Caco-2 (cell line): ENCODE measurements at regions not wholly inside any gene's neighbourhood (a gene's known extent, or its start where the extent isn't known, plus 50 kb on each side); places are given as distances from the start of the nearest gene placed in this dataset.

Source experiments
- BruUV-seq: library from RNA; stranded (reverse); fragments of 400-500 nt; replicated peaks from 2 replicates; lab custom pipeline; 2021; lab: Mats Ljungman, UMichigan
- CTCF ChIA-PET: fragments of 300-600 bp; sonication (Branson Sonifier 250); formaldehyde crosslinking; loops from one replicate; lab custom pipeline; 2022; ENCODE audit warnings: antibody characterized with exemption; lab: Charles Lee
- POLR2A ChIA-PET: fragments of 300-600 bp; sonication (Branson Sonifier 250); formaldehyde crosslinking; loops from one replicate; lab custom pipeline; 2022; ENCODE audit warnings: antibody characterized with exemption; lab: Charles Lee
- DNase-seq, 2 experiments: peaks; one replicate each; pipeline versions ENCODE4 v3.0.0 to v3.0.0-alpha.2; 2020 to 2022
- H3K27me3 ChIP-seq: replicated peaks from 2 replicates; pipeline ENCODE4 v1.6.0; 2011; ENCODE audit warnings: low read length; ENCODE audit not compliant: control insufficient read depth, insufficient read depth
- H3K36me3 ChIP-seq: 2 replicates; pipeline ENCODE4 v1.5.1; 2011; ENCODE audit warnings: low read length; ENCODE audit not compliant: control insufficient read depth, insufficient read depth
- H3K4me1 ChIP-seq: fragments of 250-450 bp; sonication (Bioruptor Pico); 2 replicates; pipeline ENCODE4 v1.5.1; 2020; ENCODE audit warnings: mild to moderate bottlenecking
- H3K4me3 ChIP-seq: 2 replicates; pipeline ENCODE4 v1.5.1; 2011; ENCODE audit warnings: low read depth, mild to moderate bottlenecking, control low read depth, low read length
- H3K9me3 ChIP-seq: fragments of 250-450 bp; sonication (Bioruptor Pico); 2 replicates; pipeline ENCODE4 v1.5.1; 2020; ENCODE audit warnings: mild to moderate bottlenecking, moderate library complexity
- H3K27ac Mint-ChIP-seq: one replicate; pipeline ENCODE4 v1.8.0; 2022; ENCODE audit warnings: mixed read lengths; ENCODE audit not compliant: unreplicated experiment
- H3K27me3 Mint-ChIP-seq: one replicate; pipeline ENCODE4 v1.8.0; 2022; ENCODE audit warnings: mixed read lengths; ENCODE audit not compliant: insufficient read depth, unreplicated experiment
- H3K36me3 Mint-ChIP-seq: one replicate; pipeline ENCODE4 v1.8.0; 2022; ENCODE audit warnings: mild to moderate bottlenecking, mixed read lengths; ENCODE audit not compliant: insufficient read depth, unreplicated experiment
- H3K4me1 Mint-ChIP-seq: one replicate; pipeline ENCODE4 v1.8.0; 2022; ENCODE audit warnings: low read depth, mixed read lengths; ENCODE audit not compliant: unreplicated experiment
- H3K4me3 Mint-ChIP-seq: one replicate; pipeline ENCODE4 v1.8.0; 2022; ENCODE audit warnings: mild to moderate bottlenecking, moderate library complexity, mixed read lengths; ENCODE audit not compliant: unreplicated experiment
- H3K9me3 Mint-ChIP-seq: one replicate; pipeline ENCODE4 v1.8.0; 2022; ENCODE audit warnings: mixed read lengths; ENCODE audit not compliant: unreplicated experiment
- intact Hi-C: fragments of 100-400 bp; cut with micrococcal nuclease; formaldehyde crosslinking; loops from one replicate; pipeline ENCODE4 v1.10.0; 2022; ENCODE audit not compliant: unreplicated experiment
- TF ChIP-seq, protein P1 (sequence below), 2 experiments: fragments of 200-600 bp in 1 of 2; IDR thresholded peaks; 1 replicate in 1 of 2; 2 replicates in 1 of 2; pipeline versions ENCODE4 v1.5.1 to v1.8.0; 2011 to 2022; ENCODE audit warnings: antibody characterized with exemption in 1 of 2, control low read depth in 1 of 2, inconsistent platforms in 1 of 2, low read depth in 1 of 2, low read length in 1 of 2, mild to moderate bottlenecking in 1 of 2, moderate library complexity in 1 of 2; ENCODE audit not compliant: insufficient read depth in 1 of 2, severe bottlenecking in 1 of 2, unreplicated experiment in 1 of 2

DNA sequence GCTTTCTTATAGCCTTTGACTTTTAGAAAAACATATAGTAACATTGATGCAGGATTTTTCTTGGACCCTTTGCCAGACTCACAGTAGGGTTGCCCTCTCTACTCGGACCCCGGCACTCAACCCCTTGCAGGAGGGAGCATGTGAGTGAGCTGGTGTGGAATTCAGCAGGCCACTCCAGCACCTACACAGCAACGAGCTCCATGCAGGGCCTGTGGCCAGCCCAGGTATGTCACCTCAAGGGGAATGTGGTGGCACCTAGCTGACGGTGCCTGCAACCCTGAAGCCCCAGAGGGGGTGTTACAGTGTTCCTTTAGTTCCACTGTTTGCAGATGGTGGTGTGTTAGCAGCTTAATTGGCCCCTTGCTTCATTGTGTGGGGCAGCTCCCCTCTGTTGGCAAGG lies 414.9 kb downstream of the KCNJ2 start:
- DNase-seq = no peak
- TF ChIP-seq, protein P1, sequence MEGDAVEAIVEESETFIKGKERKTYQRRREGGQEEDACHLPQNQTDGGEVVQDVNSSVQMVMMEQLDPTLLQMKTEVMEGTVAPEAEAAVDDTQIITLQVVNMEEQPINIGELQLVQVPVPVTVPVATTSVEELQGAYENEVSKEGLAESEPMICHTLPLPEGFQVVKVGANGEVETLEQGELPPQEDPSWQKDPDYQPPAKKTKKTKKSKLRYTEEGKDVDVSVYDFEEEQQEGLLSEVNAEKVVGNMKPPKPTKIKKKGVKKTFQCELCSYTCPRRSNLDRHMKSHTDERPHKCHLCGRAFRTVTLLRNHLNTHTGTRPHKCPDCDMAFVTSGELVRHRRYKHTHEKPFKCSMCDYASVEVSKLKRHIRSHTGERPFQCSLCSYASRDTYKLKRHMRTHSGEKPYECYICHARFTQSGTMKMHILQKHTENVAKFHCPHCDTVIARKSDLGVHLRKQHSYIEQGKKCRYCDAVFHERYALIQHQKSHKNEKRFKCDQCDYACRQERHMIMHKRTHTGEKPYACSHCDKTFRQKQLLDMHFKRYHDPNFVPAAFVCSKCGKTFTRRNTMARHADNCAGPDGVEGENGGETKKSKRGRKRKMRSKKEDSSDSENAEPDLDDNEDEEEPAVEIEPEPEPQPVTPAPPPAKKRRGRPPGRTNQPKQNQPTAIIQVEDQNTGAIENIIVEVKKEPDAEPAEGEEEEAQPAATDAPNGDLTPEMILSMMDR (IDR thresholded peaks at IDR 0.05; ENCODE audit: insufficient read depth in 1 of 2, low read depth in 1 of 2, low read length in 1 of 2, severe bottlenecking in 1 of 2, unreplicated experiment in 1 of 2) = no peak
- H3K27me3 Mint-ChIP-seq = peaks cover 2% of the 10 kb centered on the region
- no peak overlapping the region for H3K27ac Mint-ChIP-seq
- no peaks in the 10 kb centered on the region for H3K4me1 Mint-ChIP-seq
- CTCF ChIA-PET = no interaction called here
- H3K4me3 Mint-ChIP-seq = no peak overlapping the region
- H3K4me3 ChIP-seq = no peak overlapping the region
- no peaks in the 10 kb centered on the region for H3K4me1 ChIP-seq
- H3K36me3 Mint-ChIP-seq = no peaks in the 10 kb centered on the region
- H3K27me3 ChIP-seq = no peaks in the 10 kb centered on the region
- intact Hi-C loops = no loop called here
- no peaks in the 10 kb centered on the region for H3K9me3 Mint-ChIP-seq
- no peaks in the 10 kb centered on the region for H3K9me3 ChIP-seq
- no TSS peak for BruUV-seq
- H3K36me3 ChIP-seq = no peaks in the 10 kb centered on the region
- POLR2A ChIA-PET = no interaction called here

DNA sequence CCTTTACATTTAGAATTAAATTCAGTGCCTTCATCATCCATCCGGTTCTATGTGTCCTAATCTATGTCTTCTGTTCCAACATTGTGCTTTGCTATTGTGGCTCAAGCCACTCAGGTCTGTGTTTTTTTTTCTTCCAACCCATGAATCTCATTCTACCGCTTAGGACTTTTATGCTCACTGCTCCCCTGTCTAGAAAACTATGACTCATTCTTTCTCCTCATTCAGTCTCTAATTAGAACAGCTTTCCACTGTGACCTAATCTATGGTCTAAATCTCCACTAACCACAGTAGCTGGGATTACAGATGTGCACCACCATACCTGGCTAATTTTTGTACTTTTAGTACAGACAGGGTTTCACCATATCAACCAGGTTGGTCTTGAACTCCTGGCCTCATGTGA lies 418.7 kb downstream of the KCNJ2 start:
- ChIA-PET CTCF (no interaction called here), POLR2A (no interaction called here)
- no peaks in the 10 kb centered on the region for H3K36me3 ChIP-seq
- Mint-ChIP-seq H3K4me3 (no peak overlapping the region), H3K27me3 (no peaks in the 10 kb centered on the region), H3K36me3 (no peaks in the 10 kb centered on the region), H3K9me3 (no peaks in the 10 kb centered on the region), H3K4me1 (no peaks in the 10 kb centered on the region), H3K27ac (no peak overlapping the region)
- no peak overlapping the region for H3K4me3 ChIP-seq
- TF ChIP-seq, protein P1 (IDR thresholded peaks at IDR 0.05; ENCODE audit: insufficient read depth in 1 of 2, low read depth in 1 of 2, low read length in 1 of 2, severe bottlenecking in 1 of 2, unreplicated experiment in 1 of 2) = no peak
- H3K4me1 ChIP-seq = no peaks in the 10 kb centered on the region
- H3K27me3 ChIP-seq = no peaks in the 10 kb centered on the region
- H3K9me3 ChIP-seq = no peaks in the 10 kb centered on the region
- no TSS peak for BruUV-seq
- no peak for DNase-seq
- intact Hi-C loops = no loop called here

DNA sequence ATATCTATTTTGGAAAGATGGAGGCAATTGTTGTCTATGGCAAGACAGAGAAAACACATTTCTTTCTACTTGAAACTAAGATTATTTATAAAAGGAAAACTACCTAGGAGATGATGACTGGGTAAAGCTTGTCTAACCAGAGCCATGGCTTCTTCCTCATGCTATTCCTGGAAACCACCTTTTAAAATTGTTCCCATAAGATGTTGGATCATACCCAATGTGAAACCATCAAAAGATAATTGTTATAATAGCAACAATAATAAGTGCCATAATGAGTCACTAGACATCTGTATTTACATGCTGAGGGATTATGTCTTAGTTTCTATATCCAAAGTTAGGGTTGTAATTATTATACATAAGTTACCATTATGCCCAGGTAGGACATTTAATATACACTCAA lies 428.4 kb downstream of the KCNJ2 start:
- POLR2A ChIA-PET = no interaction called here

More for the DNA sequence above, 428.4 kb downstream of the KCNJ2 start:
- no TSS peak for BruUV-seq
- no peaks in the 10 kb centered on the region for H3K27me3 ChIP-seq
- H3K9me3 Mint-ChIP-seq = no peaks in the 10 kb centered on the region
- no peaks in the 10 kb centered on the region for H3K36me3 ChIP-seq
- no peaks in the 10 kb centered on the region for H3K9me3 ChIP-seq
- intact Hi-C loops = no loop called here
- H3K4me1 ChIP-seq = no peaks in the 10 kb centered on the region
- no peak overlapping the region for H3K27ac Mint-ChIP-seq
- TF ChIP-seq, protein P1 (IDR thresholded peaks at IDR 0.05; ENCODE audit: insufficient read depth in 1 of 2, low read depth in 1 of 2, low read length in 1 of 2, severe bottlenecking in 1 of 2, unreplicated experiment in 1 of 2) = no peak
- CTCF ChIA-PET = no interaction called here
- H3K4me1 Mint-ChIP-seq = peaks cover 7% of the 10 kb centered on the region
- H3K4me3 ChIP-seq = no peak overlapping the region
- H3K27me3 Mint-ChIP-seq = no peaks in the 10 kb centered on the region
- H3K4me3 Mint-ChIP-seq = no peak overlapping the region
- no peaks in the 10 kb centered on the region for H3K36me3 Mint-ChIP-seq
- DNase-seq = no peak
